ENCODE measurements at regions not wholly inside any gene's neighbourhood (a gene's known extent, or its start where the extent isn't known, plus 50 kb on each side); places are given as distances from the start of the nearest gene placed in this dataset.

DNA sequence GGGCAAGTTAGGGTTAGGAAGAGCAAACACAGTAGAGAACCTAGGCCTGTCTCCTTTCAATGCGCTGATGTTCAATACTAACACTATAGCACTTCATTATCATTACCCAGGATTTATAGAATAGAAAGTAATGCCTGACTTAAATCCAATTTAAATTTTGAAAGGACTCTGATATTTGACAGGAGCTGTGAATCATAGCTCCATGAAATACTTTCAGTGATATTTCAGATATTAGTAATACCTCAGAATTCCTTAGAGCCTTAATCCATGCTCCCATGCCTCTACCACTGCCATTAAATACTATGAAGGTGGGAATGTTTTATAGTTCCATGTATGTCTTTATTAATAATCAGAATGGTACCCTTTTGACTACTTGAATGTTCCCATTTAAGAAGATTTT, 530.2 kb downstream of the BCKDHB start:
- TF ChIP-seq, protein P1, sequence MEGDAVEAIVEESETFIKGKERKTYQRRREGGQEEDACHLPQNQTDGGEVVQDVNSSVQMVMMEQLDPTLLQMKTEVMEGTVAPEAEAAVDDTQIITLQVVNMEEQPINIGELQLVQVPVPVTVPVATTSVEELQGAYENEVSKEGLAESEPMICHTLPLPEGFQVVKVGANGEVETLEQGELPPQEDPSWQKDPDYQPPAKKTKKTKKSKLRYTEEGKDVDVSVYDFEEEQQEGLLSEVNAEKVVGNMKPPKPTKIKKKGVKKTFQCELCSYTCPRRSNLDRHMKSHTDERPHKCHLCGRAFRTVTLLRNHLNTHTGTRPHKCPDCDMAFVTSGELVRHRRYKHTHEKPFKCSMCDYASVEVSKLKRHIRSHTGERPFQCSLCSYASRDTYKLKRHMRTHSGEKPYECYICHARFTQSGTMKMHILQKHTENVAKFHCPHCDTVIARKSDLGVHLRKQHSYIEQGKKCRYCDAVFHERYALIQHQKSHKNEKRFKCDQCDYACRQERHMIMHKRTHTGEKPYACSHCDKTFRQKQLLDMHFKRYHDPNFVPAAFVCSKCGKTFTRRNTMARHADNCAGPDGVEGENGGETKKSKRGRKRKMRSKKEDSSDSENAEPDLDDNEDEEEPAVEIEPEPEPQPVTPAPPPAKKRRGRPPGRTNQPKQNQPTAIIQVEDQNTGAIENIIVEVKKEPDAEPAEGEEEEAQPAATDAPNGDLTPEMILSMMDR (IDR thresholded peaks at IDR 0.05), result no peak
- TF ChIP-seq ZFX (IDR thresholded peaks at IDR 0.05; ENCODE audit: borderline replicate concordance), result no peak
- no peak overlapping the region for H3K27ac ChIP-seq

DNA sequence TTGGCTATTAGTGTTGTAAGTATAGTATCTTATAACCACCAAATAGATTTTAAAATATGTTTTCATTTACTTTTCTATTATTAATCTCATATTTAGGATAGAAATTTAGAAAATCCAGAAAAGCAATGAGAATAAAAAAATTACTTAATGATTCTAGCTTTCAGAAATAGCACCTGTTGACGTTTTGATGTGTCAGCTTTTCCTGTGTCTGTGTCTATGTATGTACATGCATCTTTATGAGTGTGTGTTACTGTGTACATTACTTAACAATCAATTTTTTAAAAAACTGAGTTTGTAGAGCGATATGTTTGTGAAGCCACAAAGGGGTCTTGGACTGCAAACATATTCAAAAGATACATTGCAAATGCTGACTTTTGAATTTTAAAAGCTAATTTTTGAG, 526.9 kb downstream of the BCKDHB start:
- TF ChIP-seq, protein P1 (IDR thresholded peaks at IDR 0.05), result no peak
- TF ChIP-seq ZFX (IDR thresholded peaks at IDR 0.05; ENCODE audit: borderline replicate concordance), result no peak
- no peak overlapping the region for H3K27ac ChIP-seq

DNA sequence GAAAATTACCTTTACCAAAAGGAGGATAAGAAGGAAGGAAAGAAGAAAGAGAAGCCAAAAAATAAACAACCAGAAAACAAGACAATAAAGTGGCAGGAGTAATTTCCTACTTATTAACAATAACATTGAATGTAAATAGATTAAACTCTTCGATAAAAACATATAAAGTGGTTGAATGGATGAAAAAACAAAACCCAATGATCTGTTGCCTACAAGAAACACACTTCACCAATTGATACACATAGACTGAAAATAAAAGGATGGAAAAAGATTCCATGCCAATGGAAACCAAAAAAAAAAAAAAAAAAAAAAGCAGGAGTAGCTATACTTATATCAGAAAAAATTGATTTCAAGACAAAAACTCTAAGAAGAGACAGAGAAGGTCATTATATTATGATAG, 518.9 kb downstream of the BCKDHB start:
- no peak overlapping the region for H3K27ac ChIP-seq
- TF ChIP-seq, protein P1 (IDR thresholded peaks at IDR 0.05), result no peak
- no peak for TF ChIP-seq ZFX (IDR thresholded peaks at IDR 0.05; ENCODE audit: borderline replicate concordance)

DNA sequence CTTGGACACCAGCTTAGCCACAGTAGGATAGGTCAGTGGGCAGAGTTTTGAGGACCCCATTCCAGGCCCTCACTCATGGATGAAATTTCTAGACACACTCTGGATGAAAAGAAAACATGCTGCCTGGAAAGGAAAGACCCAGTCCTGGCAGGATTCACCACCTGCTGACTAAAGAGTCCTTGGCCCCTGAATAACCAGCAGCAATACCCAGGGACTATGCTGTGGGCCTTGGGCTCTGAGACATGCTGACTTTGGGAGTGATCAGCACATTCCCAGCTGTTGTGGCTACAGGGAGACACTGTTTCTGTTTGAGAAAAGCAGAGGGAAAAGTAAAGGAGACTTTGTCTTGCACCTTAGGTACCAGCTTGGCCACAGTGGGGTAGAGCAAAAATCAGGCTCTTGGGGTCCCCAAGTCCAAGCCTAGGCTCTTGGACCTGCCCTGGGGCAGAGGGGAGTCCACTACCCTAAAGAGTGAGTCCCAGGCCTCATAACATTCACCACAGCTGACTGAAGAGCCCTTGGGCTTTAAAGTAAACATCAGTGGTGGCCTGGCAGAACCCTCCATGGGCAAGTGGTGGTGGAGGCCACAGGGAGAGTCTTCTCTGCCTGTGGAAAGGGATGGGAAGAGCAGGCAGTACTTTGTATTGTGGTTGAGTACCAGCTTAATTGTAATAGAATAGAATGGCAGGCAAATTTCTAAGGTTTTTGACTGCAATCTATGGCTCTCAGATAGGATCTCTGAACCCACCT, 516.8 kb downstream of the BCKDHB start:
- no peak overlapping the region for H3K27ac ChIP-seq
- TF ChIP-seq, protein P1 (IDR thresholded peaks at IDR 0.05), result no peak
- no peak for TF ChIP-seq ZFX (IDR thresholded peaks at IDR 0.05; ENCODE audit: borderline replicate concordance)

DNA sequence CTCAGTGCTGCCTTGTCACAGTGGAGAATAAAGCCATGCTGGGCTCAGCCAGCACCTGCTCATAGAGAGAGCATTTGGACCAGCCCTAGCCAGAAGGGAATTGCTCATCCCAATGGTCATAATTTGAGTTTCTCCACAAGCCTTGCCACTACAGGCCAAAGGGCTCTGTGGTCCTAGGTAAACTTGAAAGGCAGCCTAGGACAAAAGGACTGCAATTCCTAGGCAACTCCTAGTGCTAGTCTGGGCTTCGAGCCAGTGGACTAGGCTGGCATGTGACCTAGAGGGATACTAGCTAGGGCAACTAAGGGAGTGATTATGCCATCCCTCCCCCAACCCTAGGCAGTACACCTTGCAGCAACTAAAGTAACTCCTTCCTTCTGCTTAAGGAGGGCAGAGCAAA, 516.2 kb downstream of the BCKDHB start:
- no peak overlapping the region for H3K27ac ChIP-seq
- TF ChIP-seq, protein P1 (IDR thresholded peaks at IDR 0.05), result no peak
- no peak for TF ChIP-seq ZFX (IDR thresholded peaks at IDR 0.05; ENCODE audit: borderline replicate concordance)

DNA sequence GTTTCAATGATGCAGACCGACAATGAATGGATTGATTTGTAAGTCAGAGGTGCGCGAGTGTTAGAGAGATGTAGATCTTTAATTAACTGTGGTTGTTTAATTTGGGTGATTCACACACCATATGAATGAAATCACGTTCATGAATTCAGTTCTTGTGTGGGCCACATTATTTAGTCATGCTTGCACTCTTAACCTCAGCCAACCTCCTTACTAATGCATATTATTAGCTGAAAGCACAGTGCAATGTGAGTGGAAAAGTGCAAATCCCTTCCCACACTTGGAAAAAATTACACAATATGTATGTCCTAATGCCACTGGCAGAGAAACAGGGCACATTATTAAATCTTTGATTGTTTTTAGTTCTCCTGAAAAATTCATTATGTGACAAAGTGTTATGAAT, 512.5 kb downstream of the BCKDHB start:
- no peak overlapping the region for H3K27ac ChIP-seq
- TF ChIP-seq, protein P1 (IDR thresholded peaks at IDR 0.05), result no peak

DNA sequence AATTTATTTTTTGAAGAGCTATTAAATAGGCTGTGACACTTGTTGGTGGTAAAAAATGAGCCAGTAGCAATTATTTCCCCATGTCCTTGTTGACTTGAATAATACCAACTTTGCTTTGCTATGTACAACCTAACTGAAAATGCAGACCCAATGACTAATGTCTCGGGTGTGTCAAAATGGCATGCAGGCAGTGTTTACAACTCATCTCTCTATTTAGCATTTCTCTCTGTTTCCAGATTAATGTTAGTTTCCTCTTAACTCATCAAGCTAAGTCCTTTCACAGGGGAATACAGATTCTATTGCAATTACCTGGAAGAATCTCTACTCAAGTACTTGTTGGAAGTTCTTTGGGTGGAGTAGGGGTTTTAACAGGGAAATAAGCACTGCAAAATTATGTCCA, 504.4 kb downstream of the BCKDHB start:
- no peak overlapping the region for H3K27ac ChIP-seq
- no peak for TF ChIP-seq ZFX (IDR thresholded peaks at IDR 0.05; ENCODE audit: borderline replicate concordance)
- TF ChIP-seq, protein P1 (IDR thresholded peaks at IDR 0.05), result no peak

Measured in 22Rv1 (cell line).